Activated CD4-positive, CD25-positive, alpha-beta regulatory T cell treated with anti-CD3 and anti-CD28 coated beads, Interleukin-2, amount 50 U/mL, for 16 hours (primary cell): ENCODE measurements at regions not wholly inside any gene's neighbourhood (a gene's known extent, or its start where the extent isn't known, plus 50 kb on each side); places are given as distances from the start of the nearest gene placed in this dataset.

Source experiments
- DNase-seq: peaks from one replicate; pipeline ENCODE4 v3.0.0-alpha.2; 2020; ENCODE audit warnings: low read depth, low spot score

- no peak for DNase-seq
These were observed 138.8 kb upstream of the NALF2 start for GRCh38 chrX:69365349-69365748.

DNA sequence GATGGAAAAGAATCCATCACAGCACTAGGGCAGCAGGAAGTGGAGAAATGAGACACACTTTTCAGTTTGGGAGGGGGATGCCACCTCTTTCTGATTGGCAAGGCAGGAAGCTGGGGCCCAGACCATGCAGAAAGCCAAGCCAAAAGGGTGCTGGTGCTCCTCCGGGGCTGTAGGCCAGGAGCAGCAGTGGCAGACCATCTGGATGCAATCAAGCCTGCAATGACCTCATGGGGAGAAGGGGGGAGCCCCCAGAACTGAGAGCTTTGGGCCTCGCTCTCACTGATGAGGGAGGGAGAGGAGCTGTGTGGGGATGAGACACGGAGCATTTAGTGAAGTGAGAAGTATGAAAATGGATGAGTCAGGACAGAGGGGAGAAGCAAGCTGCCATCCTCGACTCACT lies 141.3 kb upstream of the NALF2 start:
- DNase-seq: no peak

DNA sequence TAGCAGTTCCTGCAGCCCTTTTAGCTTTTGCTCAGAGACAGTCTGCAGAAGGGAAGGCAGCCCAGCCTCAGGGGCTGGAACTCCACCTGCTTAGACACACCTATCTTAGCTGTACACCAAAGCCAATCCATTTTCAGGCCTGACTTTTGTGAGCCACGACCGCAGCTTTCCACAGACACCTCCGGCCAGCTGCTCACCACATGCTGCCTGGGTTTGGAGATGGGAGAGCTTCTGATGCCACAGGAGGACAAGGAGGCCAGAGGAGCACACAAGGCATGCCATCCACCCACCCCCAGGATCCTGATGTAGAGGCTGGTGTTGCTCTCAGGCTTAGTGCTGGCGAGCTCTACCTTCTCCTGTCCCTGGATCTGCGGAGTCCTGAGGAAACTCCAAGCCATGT lies 141.8 kb upstream of the NALF2 start:
- no peak for DNase-seq

- no peak for DNase-seq
These were observed 142.7 kb upstream of the NALF2 start for GRCh38 chrX:69361311-69361845.

DNA sequence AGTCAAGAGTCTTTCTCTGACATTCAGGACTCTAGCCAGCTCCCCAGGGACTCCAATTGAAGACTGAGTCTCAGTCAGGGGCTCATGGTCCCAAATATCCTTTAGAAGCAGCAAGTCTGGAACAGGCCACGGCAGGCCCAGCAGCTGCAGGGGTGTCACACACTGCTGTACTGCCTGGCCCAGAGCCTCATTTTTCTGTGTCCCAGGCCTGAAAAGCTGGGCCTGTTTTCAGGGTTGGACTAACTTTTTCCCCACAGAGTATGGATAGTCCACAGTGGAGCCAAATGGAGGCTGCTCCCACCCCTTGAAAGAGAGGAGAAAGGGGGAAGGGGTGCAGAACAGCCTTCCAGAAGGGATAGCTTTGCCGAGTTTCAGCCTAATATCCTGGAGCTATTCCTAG lies 146.8 kb upstream of the NALF2 start:
- DNase-seq: no peak

GRCh38 chrX:69324851-69325250 lies 159.6 kb upstream of the PJA1 start:
- DNase-seq: no peak

GRCh38 chrX:69323786-69324720 lies 158.8 kb upstream of the PJA1 start:
- no peak for DNase-seq

- no peak for DNase-seq
These were observed 156.5 kb upstream of the PJA1 start for GRCh38 chrX:69321789-69322188.

DNA sequence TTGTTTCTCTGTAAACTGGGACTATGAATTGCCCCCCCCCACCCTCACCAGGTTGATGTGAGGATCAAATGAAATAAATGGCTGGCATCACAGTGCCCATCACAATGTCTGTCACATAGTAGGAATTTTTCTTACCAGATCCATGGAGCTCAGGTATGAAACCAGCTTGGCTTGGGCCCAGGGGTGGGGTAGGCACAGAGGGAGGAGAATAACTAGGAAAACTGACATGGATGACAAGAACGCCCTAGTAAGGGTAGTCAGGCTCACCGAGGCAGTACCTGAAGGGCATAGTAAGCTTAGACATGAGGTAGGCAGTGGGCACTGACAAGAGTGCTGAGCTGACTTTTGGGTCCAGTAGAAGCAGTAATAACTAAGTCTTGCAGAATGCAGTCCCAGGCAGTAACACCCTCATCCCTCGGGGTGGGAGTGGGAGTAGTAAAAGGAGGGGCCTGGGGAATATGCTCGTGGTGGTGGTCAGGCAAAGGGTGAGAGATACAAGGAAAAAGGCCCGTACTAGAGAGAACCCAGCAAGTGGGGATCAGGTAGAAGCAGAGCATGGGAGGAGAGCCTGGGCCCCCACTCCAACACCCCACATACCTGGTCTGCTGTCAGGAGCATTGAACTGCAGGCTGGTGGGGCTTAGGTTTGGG lies 155.9 kb upstream of the PJA1 start:
- DNase-seq: no peak

GRCh38 chrX:69320116-69320515 lies 154.9 kb upstream of the PJA1 start:
- no peak for DNase-seq

GRCh38 chrX:69319376-69319775 lies 154.1 kb upstream of the PJA1 start:
- DNase-seq: no peak

DNA sequence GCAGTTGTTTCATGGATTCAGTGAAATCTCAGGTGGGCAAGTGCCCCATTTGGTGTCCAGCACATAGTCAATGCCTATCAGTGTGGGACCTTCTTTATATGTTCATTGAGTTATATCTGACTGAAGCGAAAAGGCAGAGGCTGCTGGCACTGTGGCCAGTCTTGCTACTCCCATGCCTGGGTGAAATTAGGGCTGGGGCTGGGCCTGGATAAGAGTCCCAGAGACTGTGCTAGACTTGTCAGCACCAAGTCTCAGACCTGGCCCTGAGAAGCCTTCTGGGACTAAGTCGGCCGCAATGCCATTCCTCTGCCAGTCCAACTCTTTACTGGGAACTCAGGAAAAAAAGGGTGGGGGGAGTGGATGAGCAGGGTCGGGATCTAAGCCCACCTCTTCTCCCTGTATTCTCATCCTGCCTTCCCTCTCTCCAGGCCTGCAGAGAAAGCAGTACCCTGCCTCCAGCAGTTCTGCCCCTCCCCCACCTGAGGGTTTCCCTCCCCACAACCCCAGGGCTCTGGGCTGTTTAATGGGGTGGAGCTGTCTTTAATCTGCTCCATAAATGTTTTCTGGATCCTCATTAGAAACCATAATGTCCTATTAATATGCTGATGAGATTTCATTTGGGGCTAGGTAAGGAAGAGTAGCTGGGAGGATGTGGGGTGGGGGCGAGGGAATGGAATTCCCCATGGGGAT lies 153.5 kb upstream of the PJA1 start:
- no peak for DNase-seq

DNA sequence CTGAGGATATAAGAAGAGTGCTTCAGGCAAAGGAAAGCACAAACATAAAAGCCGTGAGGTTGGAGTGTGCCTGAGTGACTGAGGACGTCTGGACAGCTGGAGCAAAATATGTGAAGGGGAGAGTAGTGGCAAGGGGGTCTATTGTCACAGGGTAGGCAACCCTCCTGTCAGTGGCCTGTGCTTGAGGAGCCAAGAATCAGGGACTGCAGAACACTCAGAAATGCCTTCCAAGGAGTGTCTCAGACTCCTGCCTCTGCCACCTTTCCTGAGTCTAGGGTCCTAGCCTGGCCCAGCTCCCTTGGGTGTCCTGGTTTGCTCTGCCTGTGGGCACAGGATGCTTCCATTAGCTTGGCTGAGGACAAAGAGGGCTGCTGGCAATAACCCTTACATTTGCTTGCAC lies 152.5 kb upstream of the PJA1 start:
- no peak for DNase-seq

DNA sequence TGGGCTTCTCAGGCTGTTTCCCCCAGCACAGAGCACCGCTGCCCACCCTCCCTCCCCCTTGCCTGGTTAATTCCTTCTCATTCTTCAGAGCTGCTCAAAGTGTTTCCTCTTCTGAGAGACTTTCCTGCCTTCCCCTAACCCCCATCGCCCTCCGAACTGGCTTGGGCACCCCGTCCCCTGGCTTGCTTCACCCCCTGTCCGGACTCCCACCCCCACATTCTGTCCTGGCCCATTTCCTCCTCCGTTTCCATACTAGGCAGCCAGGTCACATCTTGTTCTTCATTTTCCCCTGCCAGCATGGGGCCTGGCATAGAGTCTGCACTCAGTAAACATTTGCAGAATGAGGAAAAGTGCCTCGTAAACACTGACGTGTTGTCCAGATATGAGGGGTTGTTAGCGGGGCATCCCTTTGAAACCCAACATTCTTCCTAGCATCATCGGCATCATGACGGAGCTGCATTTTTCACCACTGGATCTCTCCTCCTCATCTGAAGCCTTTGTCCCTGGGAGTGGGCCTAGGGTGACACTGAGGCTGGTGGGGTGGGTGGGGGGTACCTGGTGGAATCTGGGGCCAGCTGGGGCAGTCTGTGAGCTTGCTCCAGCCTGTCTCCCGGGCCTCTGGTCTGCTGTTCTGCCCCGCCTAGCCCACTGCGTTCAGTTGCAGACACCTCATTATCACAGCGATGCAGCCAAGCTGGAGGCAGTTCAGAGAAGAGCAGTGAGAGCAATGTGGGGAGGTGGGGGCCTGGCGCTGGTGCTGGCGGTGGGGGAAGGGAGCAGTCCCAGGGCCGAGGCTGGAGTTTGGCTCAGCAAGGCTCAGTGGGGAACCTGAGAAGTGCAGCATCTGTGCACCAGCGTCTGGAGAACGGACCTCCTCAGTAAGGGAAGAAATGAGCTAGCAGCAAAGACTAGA lies 149.4 kb upstream of the PJA1 start:
- DNase-seq: no peak

DNA sequence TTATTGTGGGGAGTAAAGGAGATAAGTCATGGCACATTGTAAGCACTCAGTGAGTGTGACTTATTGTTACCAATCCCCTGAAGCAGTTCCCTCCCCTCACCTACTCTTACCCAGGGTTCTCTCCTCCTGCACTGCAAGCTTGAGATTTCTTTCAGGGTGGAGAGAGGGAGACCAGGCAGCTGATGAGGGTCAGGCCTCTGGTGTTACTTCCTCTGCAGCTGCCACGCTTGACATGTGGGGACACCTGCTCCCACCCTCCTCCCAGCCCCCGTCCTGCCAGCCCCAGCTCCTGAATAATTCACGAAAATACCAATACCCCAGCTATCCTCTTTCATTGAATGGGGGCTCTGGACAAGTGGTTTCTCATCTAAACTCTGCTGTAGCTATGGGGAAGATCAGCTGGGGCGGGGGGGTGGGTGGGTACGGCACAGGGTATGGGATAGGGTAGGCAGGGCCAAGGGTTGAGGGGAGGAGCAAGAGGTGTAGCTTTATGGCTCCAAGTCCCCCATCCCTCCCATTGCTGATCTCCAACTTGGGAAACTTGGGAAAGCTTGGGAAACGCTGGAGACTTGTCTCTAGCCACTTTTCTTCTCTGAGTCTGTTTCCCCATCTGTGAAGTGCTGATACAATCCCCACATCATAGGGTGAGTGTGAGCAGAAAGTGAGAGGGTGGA lies 148.5 kb upstream of the PJA1 start:
- DNase-seq: no peak

GRCh38 chrX:69311936-69312670 lies 146.8 kb upstream of the PJA1 start:
- no peak for DNase-seq

DNA sequence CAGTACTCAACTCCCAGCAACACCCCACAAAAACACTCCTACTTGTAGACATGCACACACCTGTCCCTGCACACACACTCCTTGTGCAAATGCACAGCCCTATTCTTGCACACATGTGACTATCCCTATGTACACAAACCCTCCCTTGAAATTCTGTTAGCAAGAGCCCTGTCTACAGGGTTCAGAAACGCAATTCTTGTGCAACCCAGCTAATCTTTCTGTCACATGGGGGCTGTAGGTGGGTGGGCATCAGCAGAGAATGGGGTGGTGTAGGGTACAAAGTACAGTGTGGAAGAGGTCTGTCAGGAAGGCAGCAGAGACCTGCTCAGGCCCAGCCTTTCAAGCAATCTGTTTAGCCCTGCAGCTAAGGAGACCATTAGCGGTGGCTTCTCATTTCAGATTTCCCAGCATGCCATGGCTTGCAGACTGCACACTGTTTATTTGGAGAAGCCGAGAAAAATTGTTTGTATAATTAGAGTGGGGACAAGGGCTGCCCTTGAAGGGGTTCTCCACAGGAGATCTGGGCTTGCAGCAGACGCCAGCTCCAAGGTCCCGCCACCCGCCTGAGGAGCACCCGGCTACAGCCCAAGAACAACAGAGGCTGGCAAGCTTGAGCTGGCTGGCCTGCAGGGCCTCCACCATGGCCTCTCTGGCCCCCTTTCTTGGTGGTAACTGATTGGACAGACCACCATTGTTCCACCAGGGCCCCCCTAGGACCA lies 144.0 kb upstream of the PJA1 start:
- DNase-seq: no peak

GRCh38 chrX:69307756-69308155 lies 142.5 kb upstream of the PJA1 start:
- DNase-seq: no peak

- DNase-seq: no peak
These were observed 141.8 kb upstream of the PJA1 start for GRCh38 chrX:69307029-69307428.
